ENCODE measurements at regions not wholly inside any gene's neighbourhood (a gene's known extent, or its start where the extent isn't known, plus 50 kb on each side); places are given as distances from the start of the nearest gene placed in this dataset.

- TF ChIP-seq CTCF (conservative IDR thresholded peaks at IDR 0.05 in 1 of 2, IDR thresholded peaks at IDR 0.05 in 1 of 2; ENCODE audit: low read depth in 1 of 2, low read length in 2 of 2) (no peak), EZH2 (IDR thresholded peaks at IDR 0.05; ENCODE audit: low read length, missing control alignments) (no peak)
These were observed 95.3 kb upstream of the FGF3 start for GRCh38 chr11:69914286-69915150.

Data from fibroblast of lung (primary cell).